GM23338 (cell line): ENCODE measurements at regions not wholly inside any gene's neighbourhood (a gene's known extent, or its start where the extent isn't known, plus 50 kb on each side); places are given as distances from the start of the nearest gene placed in this dataset.

Experiments
- ATAC-seq: fragments of 200-7000 bp; cut with Tn5 transposase; 3 replicates; pipeline ENCODE4 v1.9.1; 2020
- DNase-seq: peaks from one replicate; pipeline ENCODE4 v3.0.0-alpha.2; 2015; ENCODE audit warnings: low spot score
- H2AFZ ChIP-seq: fragments of 200-600 bp; sonication (generic); 2 replicates; pipeline ENCODE4 v1.8.0; 2016; ENCODE audit warnings: antibody characterized with exemption, mild to moderate bottlenecking, moderate library complexity
- H3F3A ChIP-seq: fragments of 200-600 bp; sonication (generic); replicated peaks from 2 replicates; pipeline ENCODE4 v1.8.0; 2017; ENCODE audit warnings: antibody characterized with exemption, mixed run types, low read depth
- H3K27ac ChIP-seq: fragments of 200-600 bp; sonication (generic); 2 replicates; pipeline ENCODE4 v1.6.1; 2016; ENCODE audit warnings: low read depth
- H3K27me3 ChIP-seq: fragments of 200-600 bp; sonication (generic); 2 replicates; pipeline ENCODE4 v1.8.0; 2016; ENCODE audit warnings: mild to moderate bottlenecking, mixed run types, moderate library complexity; ENCODE audit not compliant: insufficient read depth
- H3K36me3 ChIP-seq: fragments of 200-600 bp; sonication (generic); 2 replicates; pipeline ENCODE4 v1.8.0; 2016; ENCODE audit warnings: mild to moderate bottlenecking; ENCODE audit not compliant: insufficient read depth
- H3K4me1 ChIP-seq: fragments of 200-600 bp; sonication (generic); 2 replicates; pipeline ENCODE4 v1.8.0; 2016; ENCODE audit warnings: mild to moderate bottlenecking, moderate library complexity; ENCODE audit not compliant: insufficient read depth
- H3K4me2 ChIP-seq: fragments of 200-600 bp; sonication (generic); 2 replicates; pipeline ENCODE4 v1.7.1; 2017; ENCODE audit warnings: mixed run types
- H3K4me3 ChIP-seq: fragments of 200-600 bp; sonication (generic); 2 replicates; pipeline ENCODE4 v1.6.1; 2016; ENCODE audit warnings: mixed run types
- H3K79me2 ChIP-seq: fragments of 200-600 bp; sonication (generic); replicated peaks from 2 replicates; pipeline ENCODE4 v1.8.0; 2017; ENCODE audit warnings: mild to moderate bottlenecking; ENCODE audit not compliant: insufficient read depth
- H3K9me2 ChIP-seq: fragments of 200-600 bp; sonication (generic); 2 replicates; pipeline ENCODE4 v1.8.0; 2017; ENCODE audit not compliant: insufficient read depth
- H4K20me1 ChIP-seq: fragments of 200-600 bp; sonication (generic); replicated peaks from 2 replicates; pipeline ENCODE4 v1.8.0; 2017; ENCODE audit warnings: mild to moderate bottlenecking; ENCODE audit not compliant: insufficient read depth
- H3K27ac Mint-ChIP-seq: 2 replicates; pipeline ENCODE4 v1.8.0; 2020; ENCODE audit warnings: inconsistent platforms, mild to moderate bottlenecking, moderate library complexity, mixed read lengths
- H3K27me3 Mint-ChIP-seq: 3 replicates; pipeline ENCODE4 v1.8.0; 2022; ENCODE audit warnings: low read depth, mild to moderate bottlenecking, moderate library complexity, mixed read lengths, inconsistent platforms; ENCODE audit not compliant: insufficient read depth, poor library complexity
- H3K36me3 Mint-ChIP-seq: 3 replicates; pipeline ENCODE4 v1.8.0; 2021; ENCODE audit warnings: low read depth, mild to moderate bottlenecking, inconsistent platforms, moderate library complexity, mixed read lengths
- H3K4me1 Mint-ChIP-seq: 3 replicates; pipeline ENCODE4 v1.8.0; 2020; ENCODE audit warnings: mild to moderate bottlenecking, inconsistent platforms, mixed read lengths
- H3K4me3 Mint-ChIP-seq: 3 replicates; pipeline ENCODE4 v1.8.0; 2021; ENCODE audit warnings: moderate library complexity, mild to moderate bottlenecking, inconsistent platforms, mixed read lengths
- H3K9me3 Mint-ChIP-seq: 3 replicates; pipeline ENCODE4 v1.8.0; 2020; ENCODE audit warnings: moderate library complexity, mild to moderate bottlenecking, inconsistent platforms, mixed read lengths
- ZNF462 ChIP-seq: fragments of 250-450 bp; sonication (Bioruptor Pico); IDR thresholded peaks from 2 replicates; pipeline ENCODE4 v1.5.0; 2020; ENCODE audit warnings: mild to moderate bottlenecking, moderate library complexity
- TF ChIP-seq, protein P1 (sequence below): IDR thresholded peaks from 2 replicates; pipeline ENCODE4 v1.6.1; 2016; ENCODE audit warnings: antibody characterized with exemption
- TF ChIP-seq, protein P2 (sequence below): IDR thresholded peaks from one replicate; pipeline ENCODE4 v1.6.1; 2018; ENCODE audit warnings: antibody characterized with exemption; ENCODE audit not compliant: unreplicated experiment

DNA sequence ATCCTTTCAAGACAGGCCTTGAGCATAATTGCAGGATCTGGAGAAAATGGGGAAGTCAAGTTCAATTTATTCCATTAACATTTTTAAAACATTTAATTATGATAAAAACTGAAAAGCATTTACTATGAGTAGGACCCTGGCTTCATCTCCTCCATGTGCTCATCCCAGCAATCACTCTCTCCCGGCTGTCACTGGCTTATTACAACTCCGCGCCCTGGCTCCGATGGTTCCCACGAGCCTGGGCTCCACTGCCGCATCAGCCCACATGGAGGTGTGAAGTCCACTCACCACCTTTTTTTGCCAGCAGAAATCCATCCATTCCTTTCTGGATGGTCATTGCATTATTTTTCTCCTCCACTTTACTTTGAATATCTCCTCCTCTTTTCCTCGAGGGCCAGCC lies 194.4 kb downstream of the EMP1 start:
- Histone ChIP-seq H3K27ac (no peak overlapping the region), H3K4me2 (no peak overlapping the region), H3K36me3 (no peaks in the 10 kb centered on the region), H4K20me1 (no peaks in the 10 kb centered on the region), H3K27me3 (no peaks in the 10 kb centered on the region), H3F3A (no peaks in the 10 kb centered on the region), H3K4me3 (no peak overlapping the region), H3K79me2 (no peaks in the 10 kb centered on the region), H3K9me2 (peaks cover 11% of the 10 kb centered on the region; the same call in 1 of the 2 replicates), H3K4me1 (0 out of 2 replicates have a peak, but pooled peaks cover 5% of the 10 kb centered on the region), H2AFZ (no peak overlapping the region)
- Mint-ChIP-seq H3K36me3 (0 out of 3 replicates have a peak, but pooled peaks cover 3% of the 10 kb centered on the region), H3K4me3 (no peak overlapping the region), H3K9me3 (0 out of 3 replicates have a peak, but pooled peaks cover 4% of the 10 kb centered on the region), H3K4me1 (peaks cover 4% of the 10 kb centered on the region; the same call in 2 of the 3 replicates), H3K27me3 (no peaks in the 10 kb centered on the region), H3K27ac (no peak overlapping the region)
- TF ChIP-seq, protein P1, sequence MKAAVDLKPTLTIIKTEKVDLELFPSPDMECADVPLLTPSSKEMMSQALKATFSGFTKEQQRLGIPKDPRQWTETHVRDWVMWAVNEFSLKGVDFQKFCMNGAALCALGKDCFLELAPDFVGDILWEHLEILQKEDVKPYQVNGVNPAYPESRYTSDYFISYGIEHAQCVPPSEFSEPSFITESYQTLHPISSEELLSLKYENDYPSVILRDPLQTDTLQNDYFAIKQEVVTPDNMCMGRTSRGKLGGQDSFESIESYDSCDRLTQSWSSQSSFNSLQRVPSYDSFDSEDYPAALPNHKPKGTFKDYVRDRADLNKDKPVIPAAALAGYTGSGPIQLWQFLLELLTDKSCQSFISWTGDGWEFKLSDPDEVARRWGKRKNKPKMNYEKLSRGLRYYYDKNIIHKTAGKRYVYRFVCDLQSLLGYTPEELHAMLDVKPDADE, result no peak
- TF ChIP-seq, protein P2, sequence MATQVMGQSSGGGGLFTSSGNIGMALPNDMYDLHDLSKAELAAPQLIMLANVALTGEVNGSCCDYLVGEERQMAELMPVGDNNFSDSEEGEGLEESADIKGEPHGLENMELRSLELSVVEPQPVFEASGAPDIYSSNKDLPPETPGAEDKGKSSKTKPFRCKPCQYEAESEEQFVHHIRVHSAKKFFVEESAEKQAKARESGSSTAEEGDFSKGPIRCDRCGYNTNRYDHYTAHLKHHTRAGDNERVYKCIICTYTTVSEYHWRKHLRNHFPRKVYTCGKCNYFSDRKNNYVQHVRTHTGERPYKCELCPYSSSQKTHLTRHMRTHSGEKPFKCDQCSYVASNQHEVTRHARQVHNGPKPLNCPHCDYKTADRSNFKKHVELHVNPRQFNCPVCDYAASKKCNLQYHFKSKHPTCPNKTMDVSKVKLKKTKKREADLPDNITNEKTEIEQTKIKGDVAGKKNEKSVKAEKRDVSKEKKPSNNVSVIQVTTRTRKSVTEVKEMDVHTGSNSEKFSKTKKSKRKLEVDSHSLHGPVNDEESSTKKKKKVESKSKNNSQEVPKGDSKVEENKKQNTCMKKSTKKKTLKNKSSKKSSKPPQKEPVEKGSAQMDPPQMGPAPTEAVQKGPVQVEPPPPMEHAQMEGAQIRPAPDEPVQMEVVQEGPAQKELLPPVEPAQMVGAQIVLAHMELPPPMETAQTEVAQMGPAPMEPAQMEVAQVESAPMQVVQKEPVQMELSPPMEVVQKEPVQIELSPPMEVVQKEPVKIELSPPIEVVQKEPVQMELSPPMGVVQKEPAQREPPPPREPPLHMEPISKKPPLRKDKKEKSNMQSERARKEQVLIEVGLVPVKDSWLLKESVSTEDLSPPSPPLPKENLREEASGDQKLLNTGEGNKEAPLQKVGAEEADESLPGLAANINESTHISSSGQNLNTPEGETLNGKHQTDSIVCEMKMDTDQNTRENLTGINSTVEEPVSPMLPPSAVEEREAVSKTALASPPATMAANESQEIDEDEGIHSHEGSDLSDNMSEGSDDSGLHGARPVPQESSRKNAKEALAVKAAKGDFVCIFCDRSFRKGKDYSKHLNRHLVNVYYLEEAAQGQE, result no peak
- no peak for TF ChIP-seq ZNF462 (CRISPR knock-in tag)
- DNase-seq (no peak), ATAC-seq (no peak)
